ENCODE measurements at regions not wholly inside any gene's neighbourhood (a gene's known extent, or its start where the extent isn't known, plus 50 kb on each side); places are given as distances from the start of the nearest gene placed in this dataset.

DNA sequence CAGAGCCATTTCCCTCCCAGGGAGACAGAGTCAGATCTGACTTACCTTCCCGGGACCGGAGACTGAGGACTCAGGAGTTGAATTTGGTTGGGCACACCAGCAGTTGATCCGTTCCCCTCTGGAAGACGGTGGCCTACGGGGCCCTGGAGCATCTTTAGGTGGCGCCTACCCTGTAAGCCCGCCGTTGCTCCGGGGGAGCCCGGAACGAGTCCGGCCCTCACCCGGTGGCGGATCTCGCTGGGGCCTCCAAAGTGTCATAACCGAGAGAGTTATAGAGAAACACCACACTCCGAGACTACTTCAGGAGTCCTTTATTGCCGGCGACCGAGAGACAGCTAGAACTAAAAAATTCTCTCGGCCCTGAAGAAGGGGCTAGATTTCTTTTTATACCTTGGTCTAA, 182.8 kb upstream of the MBL2 start:
- TF ChIP-seq, protein P1, sequence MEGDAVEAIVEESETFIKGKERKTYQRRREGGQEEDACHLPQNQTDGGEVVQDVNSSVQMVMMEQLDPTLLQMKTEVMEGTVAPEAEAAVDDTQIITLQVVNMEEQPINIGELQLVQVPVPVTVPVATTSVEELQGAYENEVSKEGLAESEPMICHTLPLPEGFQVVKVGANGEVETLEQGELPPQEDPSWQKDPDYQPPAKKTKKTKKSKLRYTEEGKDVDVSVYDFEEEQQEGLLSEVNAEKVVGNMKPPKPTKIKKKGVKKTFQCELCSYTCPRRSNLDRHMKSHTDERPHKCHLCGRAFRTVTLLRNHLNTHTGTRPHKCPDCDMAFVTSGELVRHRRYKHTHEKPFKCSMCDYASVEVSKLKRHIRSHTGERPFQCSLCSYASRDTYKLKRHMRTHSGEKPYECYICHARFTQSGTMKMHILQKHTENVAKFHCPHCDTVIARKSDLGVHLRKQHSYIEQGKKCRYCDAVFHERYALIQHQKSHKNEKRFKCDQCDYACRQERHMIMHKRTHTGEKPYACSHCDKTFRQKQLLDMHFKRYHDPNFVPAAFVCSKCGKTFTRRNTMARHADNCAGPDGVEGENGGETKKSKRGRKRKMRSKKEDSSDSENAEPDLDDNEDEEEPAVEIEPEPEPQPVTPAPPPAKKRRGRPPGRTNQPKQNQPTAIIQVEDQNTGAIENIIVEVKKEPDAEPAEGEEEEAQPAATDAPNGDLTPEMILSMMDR (IDR thresholded peaks at IDR 0.05), result no peak
- TF ChIP-seq POLR2A (IDR thresholded peaks at IDR 0.05), result no peak
